HG02759 (cell line): ENCODE measurements at regions not wholly inside any gene's neighbourhood (a gene's known extent, or its start where the extent isn't known, plus 50 kb on each side); places are given as distances from the start of the nearest gene placed in this dataset.

Experiments used
- ATAC-seq: cut with Tn5 transposase; IDR thresholded peaks from one replicate; pipeline ENCODE4 v1.9.1; 2021; ENCODE audit warnings: mild to moderate bottlenecking, moderate library complexity; ENCODE audit not compliant: unreplicated experiment

DNA sequence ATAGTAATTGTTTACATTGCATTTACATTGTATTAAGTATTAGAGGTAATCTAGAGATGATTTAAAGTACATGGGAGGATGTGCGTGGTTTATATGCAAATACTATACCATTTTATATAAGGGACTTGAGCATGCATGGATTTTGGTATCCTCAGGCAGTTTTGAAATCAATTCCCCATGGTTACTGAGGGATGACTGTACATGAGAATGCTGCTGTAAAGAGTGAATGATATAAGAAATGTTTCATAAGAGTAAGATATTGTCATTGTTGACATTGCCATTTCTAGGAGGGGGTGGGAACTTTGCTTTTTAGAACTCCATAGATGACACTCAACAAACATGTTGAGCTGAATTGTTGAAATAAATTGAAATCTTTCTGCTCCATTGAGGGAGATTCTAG lies 185.0 kb downstream of the SEMA6A start:
- ATAC-seq, result no peak

- no peak for ATAC-seq
These were observed 185.9 kb downstream of the SEMA6A start for GRCh38 chr5:116388564-116389258.

DNA sequence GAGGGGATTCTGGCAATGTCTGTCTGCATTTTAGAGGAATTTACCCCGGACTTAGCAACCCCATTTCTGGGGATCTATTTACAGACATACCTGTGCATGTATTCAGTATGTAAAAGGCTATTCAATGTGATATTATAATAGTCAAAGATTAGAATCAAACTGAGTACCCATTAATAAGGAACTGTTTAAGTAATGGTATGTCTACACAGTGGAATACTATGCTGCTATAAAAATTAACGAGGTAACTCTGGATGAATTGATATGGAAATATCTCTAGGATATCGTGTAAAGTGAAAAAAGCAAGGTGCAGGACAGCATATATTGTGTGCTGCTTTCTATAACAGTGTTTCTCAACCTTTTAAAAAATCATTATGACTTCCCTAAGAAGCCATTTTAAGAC lies 186.9 kb downstream of the SEMA6A start:
- ATAC-seq, result no peak

DNA sequence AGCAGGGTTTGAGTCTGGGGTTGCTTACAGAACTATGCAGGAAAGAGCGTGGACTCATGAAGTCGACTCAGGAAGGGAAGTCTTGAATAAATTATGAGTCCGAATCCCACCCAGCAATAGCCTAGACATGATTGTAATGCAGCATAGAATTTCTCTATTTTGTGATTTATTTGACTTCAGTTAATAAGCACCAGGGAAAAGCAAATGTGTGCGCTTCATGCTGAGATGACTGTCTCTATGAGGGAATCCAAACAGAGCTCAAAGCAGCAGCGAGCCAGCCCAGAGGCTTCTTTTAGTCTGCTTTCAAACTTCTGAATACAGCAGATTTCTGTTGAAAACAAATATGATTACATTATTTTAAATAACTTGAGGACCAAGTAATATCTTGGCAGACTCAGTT lies 188.0 kb downstream of the SEMA6A start:
- no peak for ATAC-seq

DNA sequence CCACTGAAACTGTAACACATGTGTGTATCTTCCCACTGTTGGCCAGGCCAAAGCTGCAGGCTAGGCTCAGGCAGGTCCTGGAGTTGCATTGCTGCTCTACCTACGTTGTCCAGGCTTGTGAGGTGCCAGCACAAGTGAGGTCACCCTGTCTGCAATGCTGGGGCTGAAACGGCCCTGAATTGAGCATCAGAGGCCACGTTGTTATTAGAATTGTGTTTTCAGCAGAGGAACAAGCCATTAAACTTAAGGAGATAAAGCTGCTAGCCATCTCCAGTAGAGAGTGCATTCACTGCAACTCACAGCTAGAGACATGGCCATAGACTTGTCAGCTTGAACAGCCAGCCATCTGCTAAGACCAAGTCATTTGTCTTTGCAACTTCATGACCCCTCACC lies 191.8 kb downstream of the SEMA6A start:
- no peak for ATAC-seq

DNA sequence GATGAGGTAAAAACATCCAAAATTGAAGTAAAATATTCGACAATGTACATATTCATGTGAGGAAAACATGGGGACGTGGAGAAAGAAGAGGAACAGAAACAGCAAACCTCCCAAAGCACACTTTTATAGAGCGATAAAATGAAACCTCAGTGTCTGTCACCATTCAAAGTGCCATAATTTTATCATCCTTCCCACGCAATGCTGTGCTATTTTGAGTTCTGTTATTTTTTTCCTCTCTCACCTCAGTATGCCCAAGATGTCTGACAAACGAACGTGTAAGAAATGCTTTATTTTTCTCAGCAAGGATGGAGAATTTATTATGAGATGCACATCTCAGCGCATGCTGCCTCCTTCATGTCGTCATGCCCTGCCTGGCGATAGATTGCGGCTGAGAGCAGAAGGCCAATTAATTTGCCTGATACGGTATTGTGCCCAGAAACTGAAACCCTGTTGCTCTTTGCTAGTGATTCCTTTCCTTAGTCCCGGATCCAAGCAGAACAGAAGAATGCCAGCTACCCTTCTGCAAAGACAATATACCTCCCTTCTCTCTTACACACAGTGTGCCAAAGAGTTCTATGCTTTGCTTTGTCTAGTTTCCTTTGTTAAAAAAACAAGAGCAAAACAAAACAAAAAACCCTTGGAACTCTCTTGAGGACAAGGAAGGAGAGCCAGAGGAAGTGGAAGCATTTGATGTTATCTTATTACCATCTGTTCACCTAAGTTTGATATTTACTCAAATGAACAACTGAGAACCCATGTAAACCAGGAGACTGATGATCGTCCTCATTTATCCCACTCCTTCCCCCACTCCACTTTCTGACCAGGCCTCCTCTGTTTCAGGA lies 192.4 kb downstream of the SEMA6A start:
- ATAC-seq, result no peak

GRCh38 chr5:116381201-116381600 lies 193.4 kb downstream of the SEMA6A start:
- no peak for ATAC-seq

DNA sequence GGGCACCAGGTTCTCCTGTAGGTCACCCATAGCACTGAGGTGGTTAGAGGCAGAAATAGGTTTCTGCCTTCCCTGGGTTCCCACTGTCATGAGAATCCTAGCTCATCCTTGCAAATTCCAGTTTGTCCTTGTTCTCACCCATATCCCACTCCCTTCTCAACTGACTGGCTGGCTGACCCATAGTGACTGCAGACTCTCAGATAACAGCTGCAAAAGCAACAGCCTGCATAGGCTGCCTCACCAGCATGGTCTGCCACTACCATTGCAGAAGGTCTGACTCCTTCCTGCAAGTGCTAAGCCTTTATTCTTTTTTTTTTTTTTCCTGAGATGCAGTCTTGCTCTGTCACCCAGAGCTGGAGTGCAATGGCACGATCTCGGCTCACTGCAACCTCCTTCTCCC lies 194.0 kb downstream of the SEMA6A start:
- ATAC-seq, result no peak

- ATAC-seq, result no peak
These were observed 195.3 kb downstream of the SEMA6A start for GRCh38 chr5:116379306-116379705.

DNA sequence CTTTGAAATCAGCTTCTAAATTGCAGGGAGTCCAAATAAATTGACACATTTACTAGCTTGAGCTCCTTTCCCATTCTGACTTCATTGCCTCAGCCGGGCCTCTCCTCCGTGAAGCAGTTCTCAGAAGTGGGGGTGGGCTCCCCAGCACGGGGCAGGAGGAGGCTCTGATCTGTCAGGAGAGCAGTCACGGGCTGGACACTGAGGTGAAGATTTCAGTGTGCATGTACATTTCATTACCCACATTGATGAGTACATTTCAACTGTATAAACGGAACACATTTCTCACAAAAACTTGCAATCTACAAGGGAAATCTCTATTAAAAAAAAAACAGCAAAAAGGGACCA lies 195.9 kb downstream of the SEMA6A start:
- ATAC-seq, result no peak

DNA sequence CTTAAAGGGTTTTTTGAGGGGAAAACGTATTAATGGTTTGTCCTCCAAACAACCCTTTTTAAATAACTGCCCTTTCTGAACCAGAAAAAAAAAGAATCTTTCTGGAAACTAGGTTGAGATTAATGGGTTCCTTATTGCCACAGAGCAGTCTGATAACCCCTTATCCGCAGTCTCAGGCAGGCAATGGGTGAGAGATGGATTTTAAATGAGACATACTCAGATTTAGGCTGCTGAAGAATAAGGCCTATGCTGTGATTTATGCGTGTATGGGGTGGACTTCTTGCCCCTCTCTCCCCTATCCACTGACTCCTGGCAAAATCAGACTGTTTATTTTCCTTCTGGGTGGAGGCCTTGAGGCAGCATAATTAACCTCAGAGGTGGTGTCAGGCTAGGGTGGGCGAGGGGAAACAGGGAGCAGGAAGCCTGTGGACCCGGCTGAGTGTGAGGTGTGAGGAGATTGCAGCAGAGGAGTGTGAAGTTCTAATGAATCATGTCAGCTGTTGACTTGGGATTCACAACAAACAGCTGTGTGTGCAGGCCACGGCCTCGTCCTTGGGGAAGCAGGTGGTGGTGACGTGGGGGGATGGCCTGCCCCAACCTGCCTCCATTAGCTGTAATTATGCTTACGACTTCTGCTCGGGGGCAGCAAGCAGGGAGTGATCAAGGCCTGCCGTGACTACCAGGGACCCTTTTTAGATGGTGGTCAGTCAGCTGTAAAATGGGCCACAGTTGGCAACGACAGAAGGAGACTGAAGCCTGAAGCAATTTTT lies 196.4 kb downstream of the SEMA6A start:
- no peak for ATAC-seq

- ATAC-seq, result no peak
These were observed 197.2 kb downstream of the SEMA6A start for GRCh38 chr5:116377276-116378006.

GRCh38 chr5:116375926-116376325 lies 198.7 kb downstream of the SEMA6A start:
- ATAC-seq, result no peak

DNA sequence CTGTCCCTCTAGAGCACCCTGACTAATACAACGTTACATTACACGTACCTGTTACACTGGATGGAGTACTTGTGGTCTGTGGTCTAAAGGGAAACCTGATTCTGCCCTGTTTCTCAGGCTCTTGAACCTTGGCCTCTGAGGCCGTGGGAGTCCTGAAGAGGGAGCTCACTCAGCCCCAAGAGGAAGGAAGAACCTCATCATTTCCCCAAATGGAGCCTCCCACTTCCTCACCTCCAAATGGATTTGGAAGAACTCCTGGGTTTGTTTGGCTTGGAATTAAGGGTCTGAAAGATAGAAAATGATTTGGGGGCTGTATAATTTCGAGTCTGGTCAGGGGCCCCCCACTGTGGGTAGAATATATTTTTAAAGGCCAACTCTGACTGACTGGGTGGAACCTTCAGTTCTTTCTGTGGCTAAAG lies 200.2 kb downstream of the SEMA6A start:
- no peak for ATAC-seq

- no peak for ATAC-seq
These were observed 201.6 kb downstream of the SEMA6A start for GRCh38 chr5:116372931-116373597.

DNA sequence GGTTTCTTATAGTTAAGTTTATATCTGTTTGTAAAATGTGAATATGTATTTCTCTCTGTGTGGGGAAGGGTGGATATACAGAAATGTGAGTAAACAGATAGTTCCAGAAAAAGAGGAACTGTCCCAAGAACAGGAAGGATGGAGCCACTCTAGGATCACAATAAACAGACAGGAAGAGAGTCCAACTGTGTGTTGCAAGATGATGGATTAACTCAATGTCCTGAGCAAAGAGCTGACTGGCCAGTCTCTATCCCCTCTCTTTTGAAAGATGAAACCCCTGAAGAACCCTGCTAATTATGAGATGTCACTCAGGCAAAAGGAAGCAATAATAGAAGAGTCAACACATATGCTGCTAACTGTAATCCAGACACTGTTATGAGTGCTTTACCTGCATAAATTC lies 202.7 kb downstream of the SEMA6A start:
- ATAC-seq, result no peak

DNA sequence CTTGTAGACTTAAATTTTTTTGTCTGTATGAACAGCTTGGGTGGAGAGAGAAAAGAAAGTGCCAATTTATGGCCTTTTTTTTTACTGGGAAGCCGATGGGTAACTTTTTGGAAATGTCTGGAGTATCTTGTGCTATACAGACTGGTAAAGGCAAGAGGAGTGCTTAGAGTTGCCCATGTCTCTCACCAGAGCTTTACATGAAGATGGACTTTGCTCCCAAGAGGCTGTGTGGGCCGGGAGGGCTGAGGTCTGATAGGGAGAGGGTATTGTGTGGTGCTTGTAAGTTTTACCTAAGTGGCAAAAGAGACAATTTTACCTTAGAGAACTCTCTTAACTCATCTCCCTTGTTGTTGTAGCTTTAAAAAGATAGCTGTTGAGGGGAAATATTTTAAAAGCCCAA lies 203.2 kb downstream of the SEMA6A start:
- no peak for ATAC-seq

DNA sequence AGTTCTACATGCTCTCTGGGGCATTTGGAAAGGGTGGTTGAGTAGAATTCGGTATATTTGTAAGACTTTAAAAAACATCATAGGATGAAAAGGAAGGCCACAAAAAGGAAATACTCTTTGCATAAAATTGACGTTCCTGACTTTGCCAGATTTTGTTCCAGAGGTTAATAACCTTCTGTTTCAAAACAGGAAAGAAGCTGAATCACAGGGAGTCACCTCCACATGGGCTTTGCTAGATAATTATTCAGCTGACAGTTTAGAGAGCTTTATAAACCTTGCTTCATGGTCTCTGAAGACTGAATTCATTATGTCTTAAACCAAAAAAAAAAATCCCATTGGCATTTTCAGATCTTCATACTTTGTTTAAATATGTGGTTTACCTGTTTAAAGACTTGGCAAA lies 203.7 kb downstream of the SEMA6A start:
- no peak for ATAC-seq

- no peak for ATAC-seq
These were observed 204.5 kb downstream of the SEMA6A start for GRCh38 chr5:116370149-116370548.

- ATAC-seq, result peak; percentile 77
These were observed 209.6 kb downstream of the SEMA6A start for GRCh38 chr5:116365006-116365496.
